Gastrocnemius medialis (tissue), 4 donors: ENCODE measurements at regions not wholly inside any gene's neighbourhood (a gene's known extent, or its start where the extent isn't known, plus 50 kb on each side); places are given as distances from the start of the nearest gene placed in this dataset.

ENCODE experiments used
- ATAC-seq, 2 donors: fragments of 150-250 bp; one replicate each; pipeline ENCODE4 v1.9.1; 2016
- DNase-seq, 2 donors: peaks; one replicate each; pipeline ENCODE4 v3.0.0-alpha.2; 2019
- H3K27ac ChIP-seq, 4 donors: fragments of 200-600 bp; sonication (generic); 1 replicate in 1 of 4; 2 replicates in 3 of 4; pipeline ENCODE4 v1.5.1; 2016 to 2018; ENCODE audit warnings: mild to moderate bottlenecking in 2 of 4, moderate library complexity in 1 of 4
- H3K27me3 ChIP-seq, 3 donors: fragments of 200-600 bp; sonication (generic) in 2 of 3; 1 replicate in 1 of 3; 2 replicates in 2 of 3; pipeline versions ENCODE4 v1.5.1 to v1.6.0; 2016 to 2019; ENCODE audit warnings: mild to moderate bottlenecking in 1 of 3, moderate library complexity in 1 of 3
- H3K36me3 ChIP-seq, 2 donors: fragments of 200-600 bp; sonication (generic) in 1 of 2; one replicate each; pipeline ENCODE4 v1.5.1; 2017 to 2018
- H3K4me1 ChIP-seq, 2 donors: fragments of 200-600 bp; sonication (generic) in 1 of 2; one replicate each; pipeline ENCODE4 v1.5.1; 2016 to 2017; ENCODE audit warnings: mild to moderate bottlenecking in 2 of 2
- H3K4me3 ChIP-seq, 4 donors: fragments of 200-600 bp; sonication (generic) in 3 of 4; 1 replicate in 1 of 4; 2 replicates in 3 of 4; pipeline ENCODE4 v1.5.1; 2016 to 2019; ENCODE audit warnings: mild to moderate bottlenecking in 2 of 4
- H3K9me3 ChIP-seq, 3 donors: fragments of 200-600 bp; sonication (generic) in 2 of 3; 1 replicate in 1 of 3; 2 replicates in 2 of 3; pipeline ENCODE4 v1.5.1; 2016 to 2019
- CTCF ChIP-seq, 5 experiments: fragments of 450-650 bp in 3 of 5; fragments of 200-600 bp in 2 of 5; sonication (generic) in 2 of 5; IDR thresholded peaks in 4 of 5; conservative IDR thresholded peaks in 1 of 5; 1 replicate in 4 of 5; 2 replicates in 1 of 5; pipeline ENCODE4 v1.5.1; 2016 to 2019; ENCODE audit warnings: antibody characterized with exemption in 5 of 5, mild to moderate bottlenecking in 3 of 5, moderate library complexity in 3 of 5
- POLR2A ChIP-seq, 2 donors: fragments of 450-650 bp; IDR thresholded peaks; one replicate each; pipeline ENCODE4 v1.6.1; 2017; ENCODE audit warnings: antibody characterized with exemption in 2 of 2, mild to moderate bottlenecking in 2 of 2, moderate library complexity in 2 of 2
- in situ Hi-C, 4 donors: fragments of 200-750 bp; cut with MboI; loops; one replicate each; pipeline versions ENCODE4 v1.15.0 to v1.8.0; 2017; ENCODE audit warnings: low sequenced_read_pairs in 4 of 4
- intact Hi-C: fragments of 100-400 bp; cut with DNase I; formaldehyde crosslinking; loops from one replicate; pipeline ENCODE4 v1.15.1; 2023; ENCODE audit warnings: low total_unique reads

GRCh38 chr5:68426586-68426985 is 211.0 kb downstream of the PIK3R1 start:
- intact Hi-C loops: no loop called here
- in situ Hi-C loops: no loop called here
- TF ChIP-seq POLR2A (IDR thresholded peaks at IDR 0.05): no peak
- no peak for TF ChIP-seq CTCF (IDR thresholded peaks at IDR 0.05 in 4 of 5, conservative IDR thresholded peaks at IDR 0.05 in 1 of 5)

GRCh38 chr5:68428231-68428811 is 212.8 kb downstream of the PIK3R1 start:
- no peak for ATAC-seq
- no peak for DNase-seq
- TF ChIP-seq CTCF (IDR thresholded peaks at IDR 0.05 in 4 of 5, conservative IDR thresholded peaks at IDR 0.05 in 1 of 5) (no peak), POLR2A (IDR thresholded peaks at IDR 0.05) (no peak)
- Histone ChIP-seq H3K27ac (no peak overlapping the region), H3K9me3 (no peaks in the 10 kb centered on the region), H3K27me3 (no peaks in the 10 kb centered on the region), H3K4me3 (no peak overlapping the region), H3K4me1 (peaks cover 0 to under 1% of the 10 kb centered on the region in 2 donors), H3K36me3 (no peaks in the 10 kb centered on the region)
- in situ Hi-C loops (no loop called here), intact Hi-C loops (no loop called here)

More at GRCh38 chr5:68426586-68426985, 211.0 kb downstream of the PIK3R1 start:
- H3K9me3 ChIP-seq: no peaks in the 10 kb centered on the region
- no peaks in the 10 kb centered on the region for H3K27me3 ChIP-seq
- no peak overlapping the region for H3K27ac ChIP-seq
- no peaks in the 10 kb centered on the region for H3K36me3 ChIP-seq
- H3K4me3 ChIP-seq: no peak overlapping the region
- no peaks in the 10 kb centered on the region for H3K4me1 ChIP-seq
- DNase-seq (no peak), ATAC-seq (no peak)

- in situ Hi-C loops: no loop called here
- Histone ChIP-seq H3K4me1 (peaks cover 7 to 8% of the 10 kb centered on the region in 2 donors), H3K27me3 (no peaks in the 10 kb centered on the region), H3K4me3 (no peak overlapping the region), H3K36me3 (no peaks in the 10 kb centered on the region), H3K9me3 (no peaks in the 10 kb centered on the region), H3K27ac (no peak overlapping the region)
- TF ChIP-seq CTCF (IDR thresholded peaks at IDR 0.05 in 4 of 5, conservative IDR thresholded peaks at IDR 0.05 in 1 of 5) (no peak), POLR2A (IDR thresholded peaks at IDR 0.05) (no peak)
- DNase-seq (no peak), ATAC-seq (no peak)
- intact Hi-C loops: no loop called here
Observed at GRCh38 chr5:68429510-68429909, 214.0 kb downstream of the PIK3R1 start.

- H3K27ac ChIP-seq: no peak overlapping the region
- in situ Hi-C loops (no loop called here), intact Hi-C loops (no loop called here)
- H3K9me3 ChIP-seq: no peaks in the 10 kb centered on the region
- TF ChIP-seq POLR2A (IDR thresholded peaks at IDR 0.05) (no peak), CTCF (IDR thresholded peaks at IDR 0.05 in 4 of 5, conservative IDR thresholded peaks at IDR 0.05 in 1 of 5) (no peak)
- H3K36me3 ChIP-seq: no peaks in the 10 kb centered on the region
- peaks cover 7 to 8% of the 10 kb centered on the region in 2 donors for H3K4me1 ChIP-seq
- no peak for ATAC-seq
- no peak for DNase-seq
- no peak overlapping the region for H3K4me3 ChIP-seq
- H3K27me3 ChIP-seq: no peaks in the 10 kb centered on the region
Observed at GRCh38 chr5:68430279-68430678, 214.7 kb downstream of the PIK3R1 start.

GRCh38 chr5:68431186-68431585 is 215.6 kb downstream of the PIK3R1 start:
- in situ Hi-C loops (no loop called here), intact Hi-C loops (no loop called here)
- H3K4me3 ChIP-seq: no peak overlapping the region
- H3K9me3 ChIP-seq: no peaks in the 10 kb centered on the region
- H3K27me3 ChIP-seq: no peaks in the 10 kb centered on the region
- no peak for TF ChIP-seq POLR2A (IDR thresholded peaks at IDR 0.05)
- TF ChIP-seq CTCF (IDR thresholded peaks at IDR 0.05 in 4 of 5, conservative IDR thresholded peaks at IDR 0.05 in 1 of 5): no peak
- no peaks in the 10 kb centered on the region for H3K36me3 ChIP-seq
- no peak overlapping the region for H3K27ac ChIP-seq
- DNase-seq: no peak
- ATAC-seq: no peak
- peaks cover 7 to 8% of the 10 kb centered on the region in 2 donors for H3K4me1 ChIP-seq
